Fibroblast of skin of right quadriceps (primary cell): ENCODE measurements at regions not wholly inside any gene's neighbourhood (a gene's known extent, or its start where the extent isn't known, plus 50 kb on each side); places are given as distances from the start of the nearest gene placed in this dataset.

ENCODE experiments used
- DNase-seq: peaks from one replicate; pipeline ENCODE4 v3.0.0-alpha.2; 2013

GRCh38 chr16:7183768-7184167 lies 148.9 kb upstream of the RBFOX1 start:
- no peak for DNase-seq

- DNase-seq, result no peak
Measured at GRCh38 chr16:7182510-7183109, 150.0 kb upstream of the RBFOX1 start.

GRCh38 chr16:7177875-7178274 lies 154.8 kb upstream of the RBFOX1 start:
- DNase-seq, result no peak

- DNase-seq, result no peak
Measured at GRCh38 chr16:7171151-7171550, 161.5 kb upstream of the RBFOX1 start.

GRCh38 chr16:7167626-7168025 lies 165.0 kb upstream of the RBFOX1 start:
- no peak for DNase-seq

GRCh38 chr16:7161891-7162290 lies 170.8 kb upstream of the RBFOX1 start:
- DNase-seq, result no peak

- no peak for DNase-seq
Measured at GRCh38 chr16:7160093-7160492, 172.6 kb upstream of the RBFOX1 start.

- DNase-seq, result no peak
Measured at GRCh38 chr16:7158481-7158880, 174.2 kb upstream of the RBFOX1 start.

- DNase-seq, result no peak
Measured at GRCh38 chr16:7150230-7150629, 182.4 kb upstream of the RBFOX1 start.

- DNase-seq, result no peak
Measured at GRCh38 chr16:7148606-7149005, 184.0 kb upstream of the RBFOX1 start.

GRCh38 chr16:7140899-7141298 lies 191.7 kb upstream of the RBFOX1 start:
- no peak for DNase-seq

- no peak for DNase-seq
Measured at GRCh38 chr16:7137560-7138330, 194.9 kb upstream of the RBFOX1 start.

- DNase-seq, result no peak
Measured at GRCh38 chr16:7132465-7132864, 200.2 kb upstream of the RBFOX1 start.

GRCh38 chr16:7124701-7125100 lies 207.9 kb upstream of the RBFOX1 start:
- DNase-seq, result no peak

- no peak for DNase-seq
Measured at GRCh38 chr16:7124242-7124641, 208.4 kb upstream of the RBFOX1 start.

- DNase-seq, result no peak
Measured at GRCh38 chr16:7116734-7117133, 215.9 kb upstream of the RBFOX1 start.

GRCh38 chr16:7115898-7116297 lies 216.7 kb upstream of the RBFOX1 start:
- no peak for DNase-seq

- DNase-seq, result no peak
Measured at GRCh38 chr16:7113949-7114348, 218.7 kb upstream of the RBFOX1 start.

GRCh38 chr16:7113395-7113794 lies 219.2 kb upstream of the RBFOX1 start:
- no peak for DNase-seq

- no peak for DNase-seq
Measured at GRCh38 chr16:7111265-7111664, 221.4 kb upstream of the RBFOX1 start.

- DNase-seq, result no peak
Measured at GRCh38 chr16:7107436-7107835, 225.2 kb upstream of the RBFOX1 start.

GRCh38 chr16:7103056-7103455 lies 229.6 kb upstream of the RBFOX1 start:
- DNase-seq, result no peak

- no peak for DNase-seq
Measured at GRCh38 chr16:7101054-7101453, 231.6 kb upstream of the RBFOX1 start.

- no peak for DNase-seq
Measured at GRCh38 chr16:7097518-7097917, 235.1 kb upstream of the RBFOX1 start.

GRCh38 chr16:7093511-7093910 lies 239.1 kb upstream of the RBFOX1 start:
- no peak for DNase-seq
